ENCODE measurements at regions not wholly inside any gene's neighbourhood (a gene's known extent, or its start where the extent isn't known, plus 50 kb on each side); places are given as distances from the start of the nearest gene placed in this dataset.

DNA sequence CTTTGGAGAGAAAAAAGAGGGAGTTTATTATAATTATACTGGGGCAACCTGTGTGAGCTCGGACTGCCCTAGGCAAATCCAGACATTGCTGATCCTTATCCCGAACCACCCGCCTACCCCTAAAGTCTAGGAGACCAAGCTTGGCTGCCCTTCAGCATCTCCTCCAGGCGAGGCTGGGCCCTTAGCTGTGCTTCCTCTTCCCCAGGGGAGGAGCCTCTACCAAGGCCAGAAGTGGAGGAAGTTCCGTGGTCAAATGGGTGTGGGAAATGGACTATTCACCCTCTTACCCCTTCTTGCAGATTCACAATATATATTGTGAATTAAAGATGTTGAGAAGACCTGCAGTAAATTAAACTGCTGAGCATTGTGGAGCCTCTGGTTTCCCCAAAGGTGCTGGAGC, 158.3 kb upstream of the HES1 start:
- intact Hi-C loops (cut with micrococcal nuclease; ENCODE audit: unreplicated experiment), result no loop called here
- Mint-ChIP-seq H3K9me3 (ENCODE audit: low read depth, unreplicated experiment) (no peaks in the 10 kb centered on the region), H3K36me3 (ENCODE audit: insufficient read depth, unreplicated experiment) (no peaks in the 10 kb centered on the region), H3K4me1 (ENCODE audit: low read depth, unreplicated experiment) (peaks cover 39% of the 10 kb centered on the region), H3K27ac (ENCODE audit: unreplicated experiment) (no peak overlapping the region), H3K27me3 (ENCODE audit: unreplicated experiment) (no peaks in the 10 kb centered on the region), H3K4me3 (ENCODE audit: low read depth, unreplicated experiment) (no peak overlapping the region)
- BruUV-seq (replicated peaks), result no TSS peak
- CTCF ChIA-PET, result no interaction called here
- TF ChIP-seq, protein P1, sequence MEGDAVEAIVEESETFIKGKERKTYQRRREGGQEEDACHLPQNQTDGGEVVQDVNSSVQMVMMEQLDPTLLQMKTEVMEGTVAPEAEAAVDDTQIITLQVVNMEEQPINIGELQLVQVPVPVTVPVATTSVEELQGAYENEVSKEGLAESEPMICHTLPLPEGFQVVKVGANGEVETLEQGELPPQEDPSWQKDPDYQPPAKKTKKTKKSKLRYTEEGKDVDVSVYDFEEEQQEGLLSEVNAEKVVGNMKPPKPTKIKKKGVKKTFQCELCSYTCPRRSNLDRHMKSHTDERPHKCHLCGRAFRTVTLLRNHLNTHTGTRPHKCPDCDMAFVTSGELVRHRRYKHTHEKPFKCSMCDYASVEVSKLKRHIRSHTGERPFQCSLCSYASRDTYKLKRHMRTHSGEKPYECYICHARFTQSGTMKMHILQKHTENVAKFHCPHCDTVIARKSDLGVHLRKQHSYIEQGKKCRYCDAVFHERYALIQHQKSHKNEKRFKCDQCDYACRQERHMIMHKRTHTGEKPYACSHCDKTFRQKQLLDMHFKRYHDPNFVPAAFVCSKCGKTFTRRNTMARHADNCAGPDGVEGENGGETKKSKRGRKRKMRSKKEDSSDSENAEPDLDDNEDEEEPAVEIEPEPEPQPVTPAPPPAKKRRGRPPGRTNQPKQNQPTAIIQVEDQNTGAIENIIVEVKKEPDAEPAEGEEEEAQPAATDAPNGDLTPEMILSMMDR (IDR thresholded peaks at IDR 0.05; ENCODE audit: unreplicated experiment), result no peak
- no peak for DNase-seq

GRCh38 chr3:193978030-193978429, 157.9 kb upstream of the HES1 start:
- no TSS peak for BruUV-seq (replicated peaks)
- TF ChIP-seq, protein P1 (IDR thresholded peaks at IDR 0.05; ENCODE audit: unreplicated experiment), result no peak
- Mint-ChIP-seq H3K9me3 (ENCODE audit: low read depth, unreplicated experiment) (no peaks in the 10 kb centered on the region), H3K4me1 (ENCODE audit: low read depth, unreplicated experiment) (peaks cover 36% of the 10 kb centered on the region), H3K36me3 (ENCODE audit: insufficient read depth, unreplicated experiment) (no peaks in the 10 kb centered on the region), H3K27me3 (ENCODE audit: unreplicated experiment) (no peaks in the 10 kb centered on the region), H3K27ac (ENCODE audit: unreplicated experiment) (no peak overlapping the region), H3K4me3 (ENCODE audit: low read depth, unreplicated experiment) (no peak overlapping the region)
- DNase-seq, result no peak
- CTCF ChIA-PET, result no interaction called here
- intact Hi-C loops (cut with micrococcal nuclease; ENCODE audit: unreplicated experiment), result no loop called here

DNA sequence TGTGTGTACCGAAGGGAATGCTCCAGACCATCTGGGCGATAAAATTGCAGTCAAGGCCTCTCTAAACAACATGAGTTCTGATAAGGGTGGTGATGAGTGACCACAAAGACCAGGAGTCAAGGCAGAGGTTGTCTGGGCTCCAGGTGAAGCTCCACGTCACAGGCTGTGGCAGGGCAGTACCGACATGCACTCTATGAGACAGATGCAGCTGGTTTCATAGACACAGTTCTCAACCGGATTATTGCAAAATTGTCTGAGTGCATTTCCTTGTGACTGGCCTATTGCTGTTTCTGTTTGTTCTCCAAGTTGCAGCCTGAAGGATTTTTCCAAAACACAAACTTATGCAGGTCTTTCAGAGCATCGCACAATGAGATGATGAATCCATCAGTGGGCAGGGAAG, 157.5 kb upstream of the HES1 start:
- CTCF ChIA-PET, result no interaction called here

DNA sequence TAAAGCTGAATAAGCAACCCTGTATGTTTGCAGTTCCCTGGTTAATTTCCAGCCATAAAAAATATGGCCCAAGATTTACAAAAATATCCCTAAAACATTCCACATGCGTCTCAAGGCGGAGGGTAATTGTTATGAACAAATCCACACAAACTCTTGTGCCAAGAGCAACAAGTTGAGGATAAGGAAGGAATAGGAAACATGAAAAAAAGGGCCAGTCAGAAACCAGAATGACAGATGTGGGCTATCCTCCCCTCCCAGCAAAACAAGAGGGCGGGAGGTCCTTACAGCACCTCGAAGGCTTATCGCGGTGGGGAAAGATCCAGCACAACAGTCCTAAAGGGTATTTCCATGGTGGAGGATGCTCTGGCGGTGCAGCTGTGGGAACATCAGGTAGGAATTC, 155.6 kb upstream of the HES1 start:
- intact Hi-C loops (cut with micrococcal nuclease; ENCODE audit: unreplicated experiment), result no loop called here
- Mint-ChIP-seq H3K27ac (ENCODE audit: unreplicated experiment) (no peak overlapping the region), H3K4me3 (ENCODE audit: low read depth, unreplicated experiment) (no peak overlapping the region), H3K4me1 (ENCODE audit: low read depth, unreplicated experiment) (peaks cover 26% of the 10 kb centered on the region), H3K36me3 (ENCODE audit: insufficient read depth, unreplicated experiment) (no peaks in the 10 kb centered on the region), H3K9me3 (ENCODE audit: low read depth, unreplicated experiment) (no peaks in the 10 kb centered on the region), H3K27me3 (ENCODE audit: unreplicated experiment) (no peaks in the 10 kb centered on the region)
- TF ChIP-seq, protein P1 (IDR thresholded peaks at IDR 0.05; ENCODE audit: unreplicated experiment), result no peak
- DNase-seq, result no peak
- CTCF ChIA-PET, result interaction anchor here (1.6 kb wide), 1 partner anchor 23 kb away, joined by 6 read pairs; no protein-coding TSS in a partner anchor
- no TSS peak for BruUV-seq (replicated peaks)

More for the DNA sequence above, 157.5 kb upstream of the HES1 start:
- H3K4me3 Mint-ChIP-seq (ENCODE audit: low read depth, unreplicated experiment), result no peak overlapping the region
- no peaks in the 10 kb centered on the region for H3K9me3 Mint-ChIP-seq (ENCODE audit: low read depth, unreplicated experiment)
- peaks cover 32% of the 10 kb centered on the region for H3K4me1 Mint-ChIP-seq (ENCODE audit: low read depth, unreplicated experiment)
- no peak for DNase-seq
- no peaks in the 10 kb centered on the region for H3K36me3 Mint-ChIP-seq (ENCODE audit: insufficient read depth, unreplicated experiment)
- TF ChIP-seq, protein P1 (IDR thresholded peaks at IDR 0.05; ENCODE audit: unreplicated experiment), result no peak
- H3K27ac Mint-ChIP-seq (ENCODE audit: unreplicated experiment), result no peak overlapping the region
- H3K27me3 Mint-ChIP-seq (ENCODE audit: unreplicated experiment), result no peaks in the 10 kb centered on the region
- intact Hi-C loops (cut with micrococcal nuclease; ENCODE audit: unreplicated experiment), result no loop called here
- BruUV-seq (replicated peaks), result no TSS peak

Data from Calu3 (cell line).